Suppressor macrophage treated with lipopolysaccharide for 1 hour (primary cell): ENCODE measurements at regions not wholly inside any gene's neighbourhood (a gene's known extent, or its start where the extent isn't known, plus 50 kb on each side); places are given as distances from the start of the nearest gene placed in this dataset.

Experiments
- DNase-seq, 3 donors: peaks; one replicate each; pipeline ENCODE4 v3.0.0-alpha.2; 2020 to 2022

DNA sequence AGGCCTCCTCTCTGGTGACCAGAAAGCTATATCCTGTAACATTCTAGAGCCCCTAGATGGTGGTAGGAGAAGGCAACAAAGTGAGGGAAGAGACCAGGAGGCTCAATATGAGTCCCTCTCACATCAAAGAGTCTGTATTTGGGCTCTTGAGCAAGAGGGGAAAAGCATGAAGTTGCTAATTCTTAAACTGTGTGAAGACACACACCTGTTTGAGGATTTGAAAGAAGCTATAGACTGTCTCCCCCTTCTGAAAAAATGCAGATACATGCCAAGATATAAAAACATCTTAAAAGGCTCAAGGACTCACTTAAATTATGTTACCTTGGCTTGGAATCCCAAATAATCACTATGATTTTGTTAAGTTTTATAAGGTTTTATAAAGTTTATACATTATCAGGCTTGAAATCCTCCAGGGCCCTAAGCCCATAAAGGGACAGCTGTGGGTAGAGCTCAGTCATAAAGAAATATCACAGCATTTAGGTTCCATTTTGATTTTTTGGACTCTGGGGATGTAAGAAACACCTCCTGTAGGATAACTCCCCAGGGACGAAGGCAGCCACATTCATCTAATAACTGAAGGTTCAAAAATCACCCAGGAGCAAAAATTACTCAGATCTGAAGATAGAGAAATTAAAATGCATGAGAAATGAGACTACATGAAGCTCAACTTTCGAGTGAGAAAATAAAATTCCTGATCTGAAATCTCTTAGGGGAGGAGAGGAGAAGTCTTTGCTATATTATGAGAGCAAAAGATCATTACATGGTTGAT is 136.1 kb upstream of the LGALSL start:
- DNase-seq = no peak

DNA sequence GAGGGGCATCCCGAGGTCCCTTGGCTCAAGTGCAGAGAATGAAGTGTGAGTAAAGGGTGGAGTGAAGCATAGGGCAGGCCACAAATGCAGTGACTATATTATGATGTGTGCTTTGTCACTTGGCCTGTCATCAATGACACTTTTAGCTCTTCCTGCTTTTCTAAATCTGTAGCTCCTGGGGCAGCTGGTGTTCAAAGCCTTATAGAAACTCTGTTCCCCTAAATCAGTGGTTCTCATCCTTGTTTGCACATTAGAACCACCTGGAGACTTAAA is 135.6 kb upstream of the LGALSL start:
- peak; percentile 35 to 67 (median 56) for DNase-seq

- DNase-seq = no peak
Observed at GRCh38 chr2:64319896-64320295, 134.1 kb upstream of the LGALSL start.

- no peak for DNase-seq
Observed at GRCh38 chr2:64322433-64322832, 131.5 kb upstream of the LGALSL start.

GRCh38 chr2:64323197-64323596 is 130.8 kb upstream of the LGALSL start:
- no peak for DNase-seq

DNA sequence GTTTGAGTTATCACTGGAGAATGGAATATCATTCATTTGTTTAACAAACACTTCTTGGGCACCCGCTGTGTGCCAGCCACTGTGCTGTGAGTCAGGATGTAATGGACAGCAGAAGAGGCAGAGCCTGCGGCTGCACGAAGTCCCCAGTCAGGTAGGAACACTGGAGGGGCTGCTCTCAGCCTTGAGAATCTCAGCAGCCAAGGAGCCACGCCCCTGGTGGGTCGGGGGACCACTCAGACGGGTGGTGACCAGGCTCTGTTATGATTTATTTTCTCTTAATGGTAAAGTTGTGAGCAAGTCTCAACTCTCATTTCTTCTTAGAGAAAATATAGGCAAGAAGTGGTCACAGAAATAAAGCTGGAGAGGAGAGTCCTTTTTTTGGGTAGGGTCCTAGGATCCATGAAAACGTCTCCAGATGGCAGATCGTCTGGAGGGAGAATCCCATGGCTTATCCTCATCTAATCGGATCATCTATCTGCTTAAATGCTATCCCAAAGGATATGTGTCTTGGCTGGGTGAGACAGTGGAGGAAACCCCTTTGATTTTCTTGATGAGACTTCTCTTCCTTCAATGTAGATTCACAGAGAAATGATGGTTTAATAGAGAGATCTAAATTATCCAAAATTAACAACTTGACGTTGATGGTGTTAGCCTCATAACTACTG is 129.1 kb upstream of the LGALSL start:
- no peak for DNase-seq

DNA sequence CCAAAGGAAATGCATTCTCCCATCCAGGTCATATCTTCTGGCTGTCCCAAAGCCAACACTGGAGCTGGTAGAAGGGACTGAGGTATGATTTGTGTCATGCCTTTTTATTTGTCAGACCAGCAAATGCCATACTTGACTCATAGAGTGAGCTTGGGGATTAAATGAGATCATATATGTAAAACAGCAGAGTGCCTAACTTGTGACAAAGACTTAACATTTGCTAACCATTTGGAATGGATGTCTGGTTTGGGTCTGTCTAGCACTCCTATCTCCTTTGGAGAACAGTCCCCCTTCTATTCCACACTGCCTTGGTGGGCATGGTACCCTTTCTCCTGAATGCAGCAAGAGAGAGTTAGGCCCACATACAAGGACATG is 128.5 kb upstream of the LGALSL start:
- DNase-seq = peak; percentile 50 to 86 (median 69)

DNA sequence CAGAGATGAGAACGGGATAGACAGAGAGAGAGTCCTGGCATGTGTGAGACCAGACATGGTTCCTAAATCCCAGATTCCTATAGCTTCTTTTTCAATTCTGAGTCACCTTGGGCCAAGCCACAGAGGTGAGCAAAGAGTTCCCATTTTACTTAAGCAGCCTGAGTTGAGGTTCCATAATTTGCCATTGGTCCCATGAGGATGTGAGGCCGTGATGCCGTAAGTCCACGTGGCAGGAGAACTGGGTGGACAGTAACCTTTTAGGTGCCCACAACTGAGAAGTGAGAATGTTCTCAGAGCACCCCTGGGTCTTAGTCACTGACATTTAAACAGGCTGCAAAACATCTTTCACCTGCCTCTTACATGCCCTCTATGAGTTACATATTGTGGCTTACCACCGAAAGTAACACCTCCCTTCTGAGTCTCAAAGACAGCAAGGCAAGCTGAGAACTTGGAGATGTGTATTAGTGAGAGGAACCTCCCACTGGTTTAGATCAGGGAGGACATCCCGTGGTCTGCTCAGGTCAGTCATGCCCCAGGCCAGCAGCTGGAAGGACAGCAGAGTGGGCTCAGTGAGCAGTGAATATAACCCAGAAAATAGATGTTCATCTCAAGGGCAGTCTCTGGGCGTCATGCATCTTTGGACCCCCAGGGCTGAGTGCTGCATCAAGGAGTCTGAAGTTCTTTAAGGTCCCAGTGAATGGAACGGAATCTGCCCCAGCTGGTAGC is 127.9 kb upstream of the LGALSL start:
- peak in 1 of 3 donors; percentile 21 for DNase-seq

GRCh38 chr2:64326578-64327050 is 127.3 kb upstream of the LGALSL start:
- DNase-seq = no peak

GRCh38 chr2:64327129-64327509 is 126.8 kb upstream of the LGALSL start:
- DNase-seq = peak; percentile 25 to 49 (median 25)

GRCh38 chr2:64327510-64328414 is 126.2 kb upstream of the LGALSL start:
- peak; percentile 69 to 82 (median 81) for DNase-seq

- peak; percentile 15 to 34 (median 28) for DNase-seq
Observed at GRCh38 chr2:64328415-64328722, 125.6 kb upstream of the LGALSL start.

GRCh38 chr2:64328756-64329155 is 125.2 kb upstream of the LGALSL start:
- no peak for DNase-seq

GRCh38 chr2:64329848-64330247 is 124.1 kb upstream of the LGALSL start:
- DNase-seq = peak; percentile 79 to 87 (median 86)

GRCh38 chr2:64330281-64331113 is 123.5 kb upstream of the LGALSL start:
- peak; percentile 89 to 94 (median 93) for DNase-seq

- DNase-seq = no peak
Observed at GRCh38 chr2:64331114-64331645, 122.8 kb upstream of the LGALSL start.

GRCh38 chr2:64331849-64332699 is 121.9 kb upstream of the LGALSL start:
- DNase-seq = no peak

DNA sequence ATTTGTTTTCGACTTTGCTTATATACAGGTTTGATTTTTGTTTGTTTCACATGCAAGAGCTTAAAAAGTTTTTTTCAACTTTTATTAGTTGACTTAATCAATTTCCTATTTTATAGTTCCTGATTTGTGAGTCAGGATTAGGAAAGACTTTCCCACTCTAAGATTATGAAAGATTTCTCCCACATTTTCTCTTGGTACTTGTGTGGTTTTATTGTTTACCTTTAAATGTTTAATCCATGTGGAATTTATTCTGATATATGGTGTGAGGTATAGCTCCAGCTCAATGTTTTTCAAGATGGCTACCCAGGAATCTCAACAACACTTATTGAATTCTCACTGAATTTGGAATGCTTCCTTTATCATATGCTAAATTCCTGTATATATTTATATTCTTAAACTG is 117.8 kb upstream of the LGALSL start:
- peak in 1 of 3 donors; percentile 37 for DNase-seq

DNA sequence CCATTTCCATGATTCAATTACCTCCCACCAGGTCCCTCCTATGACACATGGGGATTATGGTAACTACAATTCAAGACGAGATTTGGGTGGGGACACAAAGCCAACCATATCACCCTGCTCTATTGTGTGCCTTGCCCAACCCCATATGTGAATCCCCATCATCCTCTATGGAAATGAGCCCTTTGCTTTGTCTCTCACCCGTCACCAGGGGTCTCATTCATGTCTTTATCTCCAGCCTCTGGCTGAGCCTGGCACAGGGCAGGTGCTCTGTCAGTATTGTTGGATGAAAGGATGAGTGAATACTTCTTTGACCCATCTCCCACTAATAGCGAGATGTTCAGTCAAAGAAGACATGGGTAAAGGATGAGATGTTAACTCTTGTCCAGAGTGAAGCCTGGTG is 116.6 kb upstream of the LGALSL start:
- no peak for DNase-seq

GRCh38 chr2:64338108-64338507 is 115.9 kb upstream of the LGALSL start:
- no peak for DNase-seq
